HL-60 (cell line): ENCODE measurements at regions not wholly inside any gene's neighbourhood (a gene's known extent, or its start where the extent isn't known, plus 50 kb on each side); places are given as distances from the start of the nearest gene placed in this dataset.

ENCODE experiments used
- DNase-seq, 2 experiments: peaks; one replicate each; pipeline ENCODE4 v3.0.0-alpha.2; 2010 to 2020; ENCODE audit warnings: low read depth in 1 of 2, low spot score in 1 of 2
- H3K27ac ChIP-seq: fragments of 250-450 bp; sonication (Bioruptor Pico); replicated peaks from 2 replicates; pipeline ENCODE4 v1.5.1; 2020; ENCODE audit warnings: mild to moderate bottlenecking, moderate library complexity
- H3K27me3 ChIP-seq: fragments of 250-450 bp; sonication (Bioruptor Pico); 2 replicates; pipeline ENCODE4 v1.5.1; 2021; ENCODE audit warnings: mild to moderate bottlenecking, moderate library complexity; ENCODE audit not compliant: insufficient read depth, poor library complexity, severe bottlenecking
- H3K4me3 ChIP-seq: replicated peaks from 2 replicates; pipeline ENCODE4 v1.5.1; 2011; ENCODE audit warnings: mild to moderate bottlenecking, control low read depth, low read length; ENCODE audit not compliant: insufficient read depth
- CTCF ChIP-seq: IDR thresholded peaks from one replicate; pipeline ENCODE4 v1.5.1; 2011; ENCODE audit warnings: low read length, control low read depth, inconsistent platforms; ENCODE audit not compliant: insufficient read depth
- GABPA ChIP-seq: IDR thresholded peaks from 2 replicates; pipeline ENCODE4 v1.6.1; 2012; ENCODE audit warnings: low read depth
- POLR2AphosphoS5 ChIP-seq: IDR thresholded peaks from 2 replicates; pipeline ENCODE4 v1.6.1; 2012; ENCODE audit warnings: low read depth
- SPI1 ChIP-seq: IDR thresholded peaks from 2 replicates; pipeline ENCODE4 v1.6.1; 2012; ENCODE audit warnings: low read depth, mild to moderate bottlenecking, borderline replicate concordance
- TF ChIP-seq, protein P1 (sequence below): IDR thresholded peaks from 2 replicates; pipeline ENCODE4 v1.6.1; 2012; ENCODE audit warnings: low read depth; ENCODE audit not compliant: insufficient replicate concordance

- TF ChIP-seq, protein P1, sequence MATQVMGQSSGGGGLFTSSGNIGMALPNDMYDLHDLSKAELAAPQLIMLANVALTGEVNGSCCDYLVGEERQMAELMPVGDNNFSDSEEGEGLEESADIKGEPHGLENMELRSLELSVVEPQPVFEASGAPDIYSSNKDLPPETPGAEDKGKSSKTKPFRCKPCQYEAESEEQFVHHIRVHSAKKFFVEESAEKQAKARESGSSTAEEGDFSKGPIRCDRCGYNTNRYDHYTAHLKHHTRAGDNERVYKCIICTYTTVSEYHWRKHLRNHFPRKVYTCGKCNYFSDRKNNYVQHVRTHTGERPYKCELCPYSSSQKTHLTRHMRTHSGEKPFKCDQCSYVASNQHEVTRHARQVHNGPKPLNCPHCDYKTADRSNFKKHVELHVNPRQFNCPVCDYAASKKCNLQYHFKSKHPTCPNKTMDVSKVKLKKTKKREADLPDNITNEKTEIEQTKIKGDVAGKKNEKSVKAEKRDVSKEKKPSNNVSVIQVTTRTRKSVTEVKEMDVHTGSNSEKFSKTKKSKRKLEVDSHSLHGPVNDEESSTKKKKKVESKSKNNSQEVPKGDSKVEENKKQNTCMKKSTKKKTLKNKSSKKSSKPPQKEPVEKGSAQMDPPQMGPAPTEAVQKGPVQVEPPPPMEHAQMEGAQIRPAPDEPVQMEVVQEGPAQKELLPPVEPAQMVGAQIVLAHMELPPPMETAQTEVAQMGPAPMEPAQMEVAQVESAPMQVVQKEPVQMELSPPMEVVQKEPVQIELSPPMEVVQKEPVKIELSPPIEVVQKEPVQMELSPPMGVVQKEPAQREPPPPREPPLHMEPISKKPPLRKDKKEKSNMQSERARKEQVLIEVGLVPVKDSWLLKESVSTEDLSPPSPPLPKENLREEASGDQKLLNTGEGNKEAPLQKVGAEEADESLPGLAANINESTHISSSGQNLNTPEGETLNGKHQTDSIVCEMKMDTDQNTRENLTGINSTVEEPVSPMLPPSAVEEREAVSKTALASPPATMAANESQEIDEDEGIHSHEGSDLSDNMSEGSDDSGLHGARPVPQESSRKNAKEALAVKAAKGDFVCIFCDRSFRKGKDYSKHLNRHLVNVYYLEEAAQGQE: no peak
- TF ChIP-seq CTCF (no peak), SPI1 (no peak), GABPA (no peak), POLR2AphosphoS5 (no peak)
- H3K4me3 ChIP-seq: no peak overlapping the region
- DNase-seq: no peak
- no peaks in the 10 kb centered on the region for H3K27me3 ChIP-seq
- no peak overlapping the region for H3K27ac ChIP-seq
These were observed 293.1 kb upstream of the BRINP1 start for GRCh38 chr9:119662329-119662728.

DNA sequence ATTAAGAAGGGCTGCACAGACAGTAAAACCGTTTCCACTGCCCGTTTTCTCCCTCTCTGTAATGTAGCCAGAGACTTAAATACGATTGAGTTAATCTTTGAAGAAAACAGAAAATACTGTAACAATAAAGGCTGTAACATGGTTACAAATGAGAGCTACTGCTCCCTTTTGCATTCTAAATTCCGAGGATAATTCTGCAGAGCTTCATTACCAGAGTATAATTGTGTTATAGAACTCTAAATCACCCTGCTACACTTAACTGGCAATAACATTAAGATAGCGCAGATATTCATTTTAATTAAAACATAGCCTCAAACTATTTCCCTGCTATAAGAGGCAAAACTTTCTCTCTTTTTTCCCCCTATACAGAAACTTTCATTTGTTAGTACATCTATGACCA is 283.7 kb upstream of the BRINP1 start:
- no peak for DNase-seq
- no peak overlapping the region for H3K4me3 ChIP-seq
- no peak for TF ChIP-seq SPI1
- no peak for TF ChIP-seq GABPA
- TF ChIP-seq CTCF: no peak
- no peak for TF ChIP-seq POLR2AphosphoS5
- TF ChIP-seq, protein P1: no peak
- H3K27ac ChIP-seq: no peak overlapping the region
- H3K27me3 ChIP-seq: no peaks in the 10 kb centered on the region

- DNase-seq: no peak
- H3K4me3 ChIP-seq: no peak overlapping the region
- H3K27ac ChIP-seq: no peak overlapping the region
- TF ChIP-seq POLR2AphosphoS5: no peak
- no peak for TF ChIP-seq CTCF
- TF ChIP-seq SPI1: no peak
- TF ChIP-seq GABPA: no peak
- TF ChIP-seq, protein P1: no peak
- no peaks in the 10 kb centered on the region for H3K27me3 ChIP-seq
These were observed 280.0 kb upstream of the BRINP1 start for GRCh38 chr9:119649205-119649604.
